ENCODE measurements at regions not wholly inside any gene's neighbourhood (a gene's known extent, or its start where the extent isn't known, plus 50 kb on each side); places are given as distances from the start of the nearest gene placed in this dataset.

DNA sequence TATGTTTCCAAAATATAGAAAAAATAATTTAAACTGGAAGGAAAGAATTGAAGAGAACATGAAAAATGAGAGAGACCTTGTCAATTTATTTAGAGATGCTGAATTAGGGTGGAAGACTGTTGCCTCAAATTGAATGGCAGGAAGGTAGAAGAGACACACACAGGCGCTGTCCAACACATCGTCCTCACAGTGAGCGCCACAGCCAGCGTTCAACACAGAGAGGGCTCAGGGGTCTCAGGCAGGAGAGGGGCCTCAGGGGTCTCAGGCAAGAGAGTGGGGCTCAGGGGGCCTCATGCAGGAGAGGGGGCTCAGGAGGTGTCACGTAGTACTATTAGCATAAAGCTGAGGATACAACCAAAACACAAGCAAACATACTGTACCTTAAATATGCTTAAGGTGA, 65.7 kb downstream of the TMEM18 start:
- TF ChIP-seq POLR2A (IDR thresholded peaks at IDR 0.05) (no peak), EP300 (IDR thresholded peaks at IDR 0.05) (no peak)
- TF ChIP-seq, protein P1, sequence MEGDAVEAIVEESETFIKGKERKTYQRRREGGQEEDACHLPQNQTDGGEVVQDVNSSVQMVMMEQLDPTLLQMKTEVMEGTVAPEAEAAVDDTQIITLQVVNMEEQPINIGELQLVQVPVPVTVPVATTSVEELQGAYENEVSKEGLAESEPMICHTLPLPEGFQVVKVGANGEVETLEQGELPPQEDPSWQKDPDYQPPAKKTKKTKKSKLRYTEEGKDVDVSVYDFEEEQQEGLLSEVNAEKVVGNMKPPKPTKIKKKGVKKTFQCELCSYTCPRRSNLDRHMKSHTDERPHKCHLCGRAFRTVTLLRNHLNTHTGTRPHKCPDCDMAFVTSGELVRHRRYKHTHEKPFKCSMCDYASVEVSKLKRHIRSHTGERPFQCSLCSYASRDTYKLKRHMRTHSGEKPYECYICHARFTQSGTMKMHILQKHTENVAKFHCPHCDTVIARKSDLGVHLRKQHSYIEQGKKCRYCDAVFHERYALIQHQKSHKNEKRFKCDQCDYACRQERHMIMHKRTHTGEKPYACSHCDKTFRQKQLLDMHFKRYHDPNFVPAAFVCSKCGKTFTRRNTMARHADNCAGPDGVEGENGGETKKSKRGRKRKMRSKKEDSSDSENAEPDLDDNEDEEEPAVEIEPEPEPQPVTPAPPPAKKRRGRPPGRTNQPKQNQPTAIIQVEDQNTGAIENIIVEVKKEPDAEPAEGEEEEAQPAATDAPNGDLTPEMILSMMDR (IDR thresholded peaks at IDR 0.05) = no peak

Measured in upper lobe of left lung (tissue), 4 donors.